K562 (cell line): ENCODE measurements at regions not wholly inside any gene's neighbourhood (a gene's known extent, or its start where the extent isn't known, plus 50 kb on each side); places are given as distances from the start of the nearest gene placed in this dataset.

Experiments used
- C11orf30 ChIP-seq: fragments of 450-650 bp; IDR thresholded peaks from 2 replicates; pipeline ENCODE4 v1.6.1; 2016; ENCODE audit warnings: low read depth, mild to moderate bottlenecking
- CCNT2 ChIP-seq: IDR thresholded peaks from 2 replicates; pipeline ENCODE4 v1.6.1; 2011; ENCODE audit warnings: borderline replicate concordance, low read depth, mild to moderate bottlenecking, moderate library complexity, mixed read lengths, low read length; ENCODE audit not compliant: insufficient read length; ENCODE audit errors: extremely low read depth
- HCFC1 ChIP-seq: IDR thresholded peaks from 2 replicates; pipeline ENCODE4 v1.6.1; 2012; ENCODE audit warnings: low read depth, low read length, improper control_type of control experiment
- IFI16 ChIP-seq: fragments of 250-450 bp; sonication (Bioruptor Pico); IDR thresholded peaks from 2 replicates; pipeline ENCODE4 v2.1.2; 2022; ENCODE audit warnings: mild to moderate bottlenecking, inconsistent platforms
- MAFG ChIP-seq: fragments of 450-650 bp; conservative IDR thresholded peaks from 2 replicates; pipeline ENCODE4 v1.6.1; 2016; ENCODE audit warnings: missing genetic modification characterization, missing compliant biosample characterization
- MYC ChIP-seq, 2 experiments: fragments of 250-450 bp in 1 of 2; sonication (Bioruptor Pico) in 1 of 2; IDR thresholded peaks; 2 replicates each; pipeline versions ENCODE4 v1.5.1 to v1.6.1; 2012 to 2021; ENCODE audit warnings: low read depth in 2 of 2, borderline replicate concordance in 1 of 2, improper control_type of control experiment in 1 of 2, low read length in 1 of 2, mild to moderate bottlenecking in 1 of 2, moderate library complexity in 1 of 2
- NEUROD1 ChIP-seq: fragments of 150-350 bp; IDR thresholded peaks from 2 replicates; pipeline ENCODE4 v1.6.1; 2014; ENCODE audit warnings: borderline replicate concordance, low read length, low read depth; ENCODE audit not compliant: partially characterized antibody
- NFATC3 ChIP-seq: fragments of 450-650 bp; IDR thresholded peaks from 2 replicates; pipeline ENCODE4 v1.6.1; 2017; ENCODE audit warnings: mild to moderate bottlenecking
- POLR2H ChIP-seq: IDR thresholded peaks from 2 replicates; pipeline ENCODE4 v1.6.1; 2016; ENCODE audit warnings: missing genetic modification characterization, low read depth, mild to moderate bottlenecking, control low read depth, missing compliant biosample characterization, moderate library complexity
- RBFOX2 ChIP-seq: fragments of 200-400 bp; formaldehyde crosslinking; IDR thresholded peaks from 2 replicates; pipeline ENCODE4 v1.6.1; 2017; ENCODE audit warnings: low read depth, mild to moderate bottlenecking, low read length, moderate library complexity
- SMAD1 ChIP-seq: fragments of 150-350 bp; IDR thresholded peaks from 2 replicates; pipeline ENCODE4 v1.6.1; 2014; ENCODE audit warnings: low read length, low read depth; ENCODE audit not compliant: partially characterized antibody
- SMAD4 ChIP-seq: fragments of 250-450 bp; sonication (Bioruptor Pico); conservative IDR thresholded peaks from 2 replicates; pipeline ENCODE4 v1.8.0; 2021; ENCODE audit warnings: inconsistent platforms, mild to moderate bottlenecking, moderate library complexity
- ZNF263 ChIP-seq: sonication (generic); formaldehyde crosslinking; IDR thresholded peaks from 2 replicates; pipeline ENCODE4 v1.8.0; 2022; ENCODE audit warnings: mild to moderate bottlenecking, missing genetic modification reagents, borderline replicate concordance
- ZNF583 ChIP-seq: fragments of 250-450 bp; sonication (Bioruptor Pico); IDR thresholded peaks from 2 replicates; pipeline ENCODE4 v1.4.0; 2020
- ZNF830 ChIP-seq: fragments of 250-450 bp; sonication (Bioruptor Pico); IDR thresholded peaks from 2 replicates; pipeline ENCODE4 v1.5.0; 2021; ENCODE audit warnings: mild to moderate bottlenecking
- TF ChIP-seq, protein P1 (sequence below), 2 experiments: fragments of 450-650 bp; IDR thresholded peaks; 2 replicates each; pipeline ENCODE4 v1.6.1; 2016; ENCODE audit warnings: mild to moderate bottlenecking in 2 of 2, borderline replicate concordance in 1 of 2, low read depth in 1 of 2, moderate library complexity in 1 of 2
- TF ChIP-seq, protein P2 (sequence below), 3 experiments: fragments of 200-800 bp in 1 of 3; fragments of 250-450 bp in 1 of 3; fragments of 450-650 bp in 1 of 3; sonication (Bioruptor Pico) in 1 of 3; sonication (Bioruptor generic) in 1 of 3; formaldehyde crosslinking in 1 of 3; IDR thresholded peaks; 2 replicates each; pipeline versions ENCODE4 v1.6.1 to v1.8.0; 2016 to 2022; ENCODE audit warnings: mild to moderate bottlenecking in 2 of 3, missing genetic modification characterization in 2 of 3, missing compliant biosample characterization in 1 of 3, moderate library complexity in 1 of 3

DNA sequence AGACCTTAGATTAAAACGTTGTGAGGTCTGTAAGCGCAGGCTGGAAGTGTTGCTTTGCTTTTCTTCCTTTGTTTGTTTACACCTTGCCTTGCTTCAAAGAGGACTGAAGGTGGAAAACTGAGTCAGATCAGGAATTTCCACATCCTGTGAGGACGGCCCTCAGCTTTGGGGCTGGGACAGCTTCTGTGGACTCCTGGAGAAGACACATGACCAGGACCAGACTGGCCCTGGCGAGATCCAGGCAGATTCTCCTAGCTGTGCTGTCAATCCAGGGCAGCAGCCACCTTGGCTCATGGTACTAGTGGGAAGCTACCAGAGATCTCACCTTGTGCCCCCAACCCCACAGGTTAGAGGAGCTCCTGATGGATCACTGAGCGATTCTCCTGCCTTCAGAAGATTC lies 1461.9 kb downstream of the TBC1D22A start (continued):
- TF ChIP-seq, protein P1, sequence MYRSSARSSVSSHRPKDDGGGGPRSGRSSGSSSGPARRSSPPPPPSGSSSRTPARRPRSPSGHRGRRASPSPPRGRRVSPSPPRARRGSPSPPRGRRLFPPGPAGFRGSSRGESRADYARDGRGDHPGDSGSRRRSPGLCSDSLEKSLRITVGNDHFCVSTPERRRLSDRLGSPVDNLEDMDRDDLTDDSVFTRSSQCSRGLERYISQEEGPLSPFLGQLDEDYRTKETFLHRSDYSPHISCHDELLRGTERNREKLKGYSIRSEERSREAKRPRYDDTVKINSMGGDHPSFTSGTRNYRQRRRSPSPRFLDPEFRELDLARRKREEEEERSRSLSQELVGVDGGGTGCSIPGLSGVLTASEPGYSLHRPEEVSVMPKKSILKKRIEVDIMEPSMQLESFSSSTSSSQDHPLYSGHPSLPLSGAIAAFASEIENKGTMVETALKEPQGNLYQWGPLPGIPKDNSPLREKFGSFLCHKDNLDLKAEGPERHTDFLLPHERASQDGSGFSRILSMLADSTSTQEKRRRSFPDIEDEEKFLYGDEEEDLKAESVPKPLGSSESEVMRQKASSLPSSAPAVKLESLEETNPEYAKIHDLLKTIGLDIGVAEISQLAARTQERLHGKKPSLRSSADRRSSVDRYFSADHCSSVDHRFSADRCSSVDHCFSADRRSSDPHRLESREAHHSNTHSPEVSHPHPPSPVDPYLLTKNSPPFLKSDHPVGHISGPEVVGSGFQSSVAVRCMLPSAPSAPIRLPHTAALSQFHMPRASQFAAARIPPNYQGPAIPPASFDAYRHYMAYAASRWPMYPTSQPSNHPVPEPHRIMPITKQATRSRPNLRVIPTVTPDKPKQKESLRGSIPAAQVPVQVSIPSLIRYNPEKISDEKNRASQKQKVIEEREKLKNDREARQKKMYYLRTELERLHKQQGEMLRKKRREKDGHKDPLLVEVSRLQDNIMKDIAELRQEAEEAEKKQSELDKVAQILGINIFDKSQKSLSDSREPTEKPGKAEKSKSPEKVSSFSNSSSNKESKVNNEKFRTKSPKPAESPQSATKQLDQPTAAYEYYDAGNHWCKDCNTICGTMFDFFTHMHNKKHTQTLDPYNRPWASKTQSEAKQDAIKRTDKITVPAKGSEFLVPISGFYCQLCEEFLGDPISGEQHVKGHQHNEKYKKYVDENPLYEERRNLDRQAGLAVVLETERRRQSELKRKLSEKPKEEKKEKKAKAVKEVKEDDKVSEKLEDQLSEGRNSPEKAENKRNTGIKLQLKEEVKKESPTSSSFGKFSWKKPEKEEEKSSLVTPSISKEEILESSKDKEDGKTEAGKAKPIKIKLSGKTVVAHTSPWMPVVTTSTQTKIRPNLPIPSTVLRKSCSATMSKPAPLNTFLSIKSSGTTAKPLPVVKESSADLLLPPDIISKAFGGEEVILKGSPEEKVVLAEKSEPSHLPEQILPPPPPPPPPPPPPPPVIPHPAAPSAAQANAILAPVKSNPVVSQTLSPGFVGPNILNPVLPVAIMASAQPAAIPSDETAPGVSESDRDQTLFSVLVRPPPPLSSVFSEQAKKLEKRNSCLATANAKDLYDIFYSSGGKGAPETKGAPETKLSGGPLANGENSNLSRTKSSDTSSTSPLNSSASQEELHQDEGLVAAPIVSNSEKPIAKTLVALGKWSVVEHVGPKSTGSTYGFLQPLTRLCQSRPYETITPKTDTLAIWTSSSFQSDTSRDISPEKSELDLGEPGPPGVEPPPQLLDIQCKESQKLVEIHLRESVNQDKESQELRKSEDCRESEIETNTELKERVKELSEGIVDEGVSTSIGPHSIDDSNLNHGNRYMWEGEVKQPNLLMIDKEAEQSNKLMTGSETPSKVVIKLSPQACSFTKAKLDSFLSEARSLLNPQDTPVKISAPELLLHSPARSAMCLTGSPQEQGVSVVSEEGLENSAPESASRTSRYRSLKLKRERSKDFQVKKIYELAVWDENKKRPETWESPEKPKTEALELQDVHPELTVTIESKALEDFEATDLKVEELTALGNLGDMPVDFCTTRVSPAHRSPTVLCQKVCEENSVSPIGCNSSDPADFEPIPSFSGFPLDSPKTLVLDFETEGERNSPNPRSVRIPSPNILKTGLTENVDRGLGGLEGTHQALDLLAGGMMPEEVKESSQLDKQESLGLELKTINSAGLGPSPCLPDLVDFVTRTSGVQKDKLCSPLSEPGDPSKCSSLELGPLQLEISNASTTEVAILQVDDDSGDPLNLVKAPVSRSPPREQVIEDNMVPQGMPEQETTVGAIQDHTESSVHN (IDR thresholded peaks at IDR 0.05; ENCODE audit: borderline replicate concordance in 1 of 2, low read depth in 1 of 2), result no peak
- TF ChIP-seq IFI16 (CRISPR knock-in tag) (no peak), HCFC1 (no peak), ZNF830 (CRISPR knock-in tag) (no peak), C11orf30 (no peak), MYC (IDR thresholded peaks at IDR 0.05; ENCODE audit: low read depth, low read length) (no peak), MYC (CRISPR knock-in tag; IDR thresholded peaks at IDR 0.05; ENCODE audit: borderline replicate concordance, low read depth) (no peak), ZNF263 (CRISPR knock-in tag) (no peak), MAFG (tag) (no peak), NFATC3 (no peak), SMAD1 (no peak), ZNF583 (CRISPR knock-in tag) (no peak), RBFOX2 (no peak), SMAD4 (no peak), POLR2H (no peak), NEUROD1 (no peak), CCNT2 (no peak)
- TF ChIP-seq, protein P2, sequence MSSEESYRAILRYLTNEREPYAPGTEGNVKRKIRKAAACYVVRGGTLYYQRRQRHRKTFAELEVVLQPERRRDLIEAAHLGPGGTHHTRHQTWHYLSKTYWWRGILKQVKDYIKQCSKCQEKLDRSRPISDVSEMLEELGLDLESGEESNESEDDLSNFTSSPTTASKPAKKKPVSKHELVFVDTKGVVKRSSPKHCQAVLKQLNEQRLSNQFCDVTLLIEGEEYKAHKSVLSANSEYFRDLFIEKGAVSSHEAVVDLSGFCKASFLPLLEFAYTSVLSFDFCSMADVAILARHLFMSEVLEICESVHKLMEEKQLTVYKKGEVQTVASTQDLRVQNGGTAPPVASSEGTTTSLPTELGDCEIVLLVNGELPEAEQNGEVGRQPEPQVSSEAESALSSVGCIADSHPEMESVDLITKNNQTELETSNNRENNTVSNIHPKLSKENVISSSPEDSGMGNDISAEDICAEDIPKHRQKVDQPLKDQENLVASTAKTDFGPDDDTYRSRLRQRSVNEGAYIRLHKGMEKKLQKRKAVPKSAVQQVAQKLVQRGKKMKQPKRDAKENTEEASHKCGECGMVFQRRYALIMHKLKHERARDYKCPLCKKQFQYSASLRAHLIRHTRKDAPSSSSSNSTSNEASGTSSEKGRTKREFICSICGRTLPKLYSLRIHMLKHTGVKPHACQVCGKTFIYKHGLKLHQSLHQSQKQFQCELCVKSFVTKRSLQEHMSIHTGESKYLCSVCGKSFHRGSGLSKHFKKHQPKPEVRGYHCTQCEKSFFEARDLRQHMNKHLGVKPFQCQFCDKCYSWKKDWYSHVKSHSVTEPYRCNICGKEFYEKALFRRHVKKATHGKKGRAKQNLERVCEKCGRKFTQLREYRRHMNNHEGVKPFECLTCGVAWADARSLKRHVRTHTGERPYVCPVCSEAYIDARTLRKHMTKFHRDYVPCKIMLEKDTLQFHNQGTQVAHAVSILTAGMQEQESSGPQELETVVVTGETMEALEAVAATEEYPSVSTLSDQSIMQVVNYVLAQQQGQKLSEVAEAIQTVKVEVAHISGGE (CRISPR knock-in tag; IDR thresholded peaks at IDR 0.05), result no peak
